ENCODE measurements at regions not wholly inside any gene's neighbourhood (a gene's known extent, or its start where the extent isn't known, plus 50 kb on each side); places are given as distances from the start of the nearest gene placed in this dataset.

- TF ChIP-seq ZNF398 (tag by site-specific recombination; IDR thresholded peaks at IDR 0.05), result no peak
- no peak for TF ChIP-seq EGR2 (tag by site-specific recombination; IDR thresholded peaks at IDR 0.05; ENCODE audit: low read depth)
- no peak for TF ChIP-seq MEIS1 (CRISPR knock-in tag; IDR thresholded peaks at IDR 0.05; ENCODE audit: borderline replicate concordance)
- no peak for TF ChIP-seq ZNF521 (tag by site-specific recombination; IDR thresholded peaks at IDR 0.05)
- no peak for TF ChIP-seq ZNF692 (tag by site-specific recombination; IDR thresholded peaks at IDR 0.05)
- TF ChIP-seq ZNF138 (tag by site-specific recombination; IDR thresholded peaks at IDR 0.05; ENCODE audit: borderline replicate concordance), result no peak
- no peak for TF ChIP-seq ZBTB49 (tag by site-specific recombination; IDR thresholded peaks at IDR 0.05; ENCODE audit: low read depth)
Measured at GRCh38 chr13:91024157-91024792, 323.2 kb upstream of the MIR17HG start (continued).

GRCh38 chr13:91025442-91025841, 322.0 kb upstream of the MIR17HG start:
- H3K9me3 ChIP-seq (ENCODE audit: control insufficient read depth, insufficient read depth, low read depth, low read length), result no peaks in the 10 kb centered on the region
- ChIA-PET CTCF (no interaction called here), POLR2A (no interaction called here)
- H3K36me3 ChIP-seq (ENCODE audit: control insufficient read depth in 2 of 2, insufficient read depth in 1 of 2, low read length in 2 of 2), result no peaks in the 10 kb centered on the region
- H3K4me3 ChIP-seq (ENCODE audit: low read depth, low read length), result no peak overlapping the region
- no peaks in the 10 kb centered on the region for H3K4me1 ChIP-seq (ENCODE audit: control insufficient read depth, insufficient read depth, low read length)
- no peak overlapping the region for H3K27ac ChIP-seq (ENCODE audit: extremely low read depth, low read depth, low read length)
- TF ChIP-seq MZF1 (tag by site-specific recombination; IDR thresholded peaks at IDR 0.05; ENCODE audit: borderline replicate concordance) (no peak), REPIN1 (tag by site-specific recombination; IDR thresholded peaks at IDR 0.05; ENCODE audit: low read depth) (no peak), ZNF624 (tag by site-specific recombination; IDR thresholded peaks at IDR 0.05) (no peak), ZNF391 (tag by site-specific recombination; IDR thresholded peaks at IDR 0.05; ENCODE audit: borderline replicate concordance, low read depth) (no peak), ZBTB8A (tag by site-specific recombination; IDR thresholded peaks at IDR 0.05) (no peak)

- POLR2A ChIA-PET, result no interaction called here
- H3K36me3 ChIP-seq (ENCODE audit: control insufficient read depth in 2 of 2, insufficient read depth in 1 of 2, low read length in 2 of 2), result no peaks in the 10 kb centered on the region
- H3K27ac ChIP-seq (ENCODE audit: extremely low read depth, low read depth, low read length), result no peak overlapping the region
- H3K9me3 ChIP-seq (ENCODE audit: control insufficient read depth, insufficient read depth, low read depth, low read length), result no peaks in the 10 kb centered on the region
- H3K4me3 ChIP-seq (ENCODE audit: low read depth, low read length), result no peak overlapping the region
- no peaks in the 10 kb centered on the region for H3K4me1 ChIP-seq (ENCODE audit: control insufficient read depth, insufficient read depth, low read length)
- CTCF ChIA-PET, result no interaction called here
- TF ChIP-seq ZNF560 (tag by site-specific recombination; IDR thresholded peaks at IDR 0.05; ENCODE audit: borderline replicate concordance) (no peak), ZNF302 (tag by site-specific recombination; IDR thresholded peaks at IDR 0.05; ENCODE audit: low read depth) (no peak), EGR2 (tag by site-specific recombination; IDR thresholded peaks at IDR 0.05; ENCODE audit: low read depth) (no peak), ZNF324 (tag by site-specific recombination; IDR thresholded peaks at IDR 0.05) (no peak), ZNF398 (tag by site-specific recombination; IDR thresholded peaks at IDR 0.05) (no peak), ZXDB (tag by site-specific recombination; IDR thresholded peaks at IDR 0.05) (no peak), ZNF37A (tag by site-specific recombination; IDR thresholded peaks at IDR 0.05) (no peak), YY2 (tag by site-specific recombination; IDR thresholded peaks at IDR 0.05) (no peak), ZBTB10 (tag by site-specific recombination; IDR thresholded peaks at IDR 0.05) (no peak), RBAK (tag by site-specific recombination; IDR thresholded peaks at IDR 0.05) (no peak), GFI1B (tag by site-specific recombination; IDR thresholded peaks at IDR 0.05) (no peak), ZNF2 (tag by site-specific recombination; IDR thresholded peaks at IDR 0.05) (no peak), KLF7 (tag by site-specific recombination; IDR thresholded peaks at IDR 0.05; ENCODE audit: borderline replicate concordance) (no peak), ZEB2 (tag by site-specific recombination; IDR thresholded peaks at IDR 0.05) (no peak)
Measured at GRCh38 chr13:91031508-91031907, 316.0 kb upstream of the MIR17HG start.

All from HEK293 (cell line).